ENCODE measurements at regions not wholly inside any gene's neighbourhood (a gene's known extent, or its start where the extent isn't known, plus 50 kb on each side); places are given as distances from the start of the nearest gene placed in this dataset.

- TF ChIP-seq CTCF (conservative IDR thresholded peaks at IDR 0.05; ENCODE audit: low read depth in 2 of 2) (no peak), POLR2AphosphoS5 (IDR thresholded peaks at IDR 0.05; ENCODE audit: low read depth) (no peak), ZNF114 (CRISPR knock-in tag; IDR thresholded peaks at IDR 0.05) (no peak)
- TF ChIP-seq, protein P1, sequence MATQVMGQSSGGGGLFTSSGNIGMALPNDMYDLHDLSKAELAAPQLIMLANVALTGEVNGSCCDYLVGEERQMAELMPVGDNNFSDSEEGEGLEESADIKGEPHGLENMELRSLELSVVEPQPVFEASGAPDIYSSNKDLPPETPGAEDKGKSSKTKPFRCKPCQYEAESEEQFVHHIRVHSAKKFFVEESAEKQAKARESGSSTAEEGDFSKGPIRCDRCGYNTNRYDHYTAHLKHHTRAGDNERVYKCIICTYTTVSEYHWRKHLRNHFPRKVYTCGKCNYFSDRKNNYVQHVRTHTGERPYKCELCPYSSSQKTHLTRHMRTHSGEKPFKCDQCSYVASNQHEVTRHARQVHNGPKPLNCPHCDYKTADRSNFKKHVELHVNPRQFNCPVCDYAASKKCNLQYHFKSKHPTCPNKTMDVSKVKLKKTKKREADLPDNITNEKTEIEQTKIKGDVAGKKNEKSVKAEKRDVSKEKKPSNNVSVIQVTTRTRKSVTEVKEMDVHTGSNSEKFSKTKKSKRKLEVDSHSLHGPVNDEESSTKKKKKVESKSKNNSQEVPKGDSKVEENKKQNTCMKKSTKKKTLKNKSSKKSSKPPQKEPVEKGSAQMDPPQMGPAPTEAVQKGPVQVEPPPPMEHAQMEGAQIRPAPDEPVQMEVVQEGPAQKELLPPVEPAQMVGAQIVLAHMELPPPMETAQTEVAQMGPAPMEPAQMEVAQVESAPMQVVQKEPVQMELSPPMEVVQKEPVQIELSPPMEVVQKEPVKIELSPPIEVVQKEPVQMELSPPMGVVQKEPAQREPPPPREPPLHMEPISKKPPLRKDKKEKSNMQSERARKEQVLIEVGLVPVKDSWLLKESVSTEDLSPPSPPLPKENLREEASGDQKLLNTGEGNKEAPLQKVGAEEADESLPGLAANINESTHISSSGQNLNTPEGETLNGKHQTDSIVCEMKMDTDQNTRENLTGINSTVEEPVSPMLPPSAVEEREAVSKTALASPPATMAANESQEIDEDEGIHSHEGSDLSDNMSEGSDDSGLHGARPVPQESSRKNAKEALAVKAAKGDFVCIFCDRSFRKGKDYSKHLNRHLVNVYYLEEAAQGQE (IDR thresholded peaks at IDR 0.05; ENCODE audit: unreplicated experiment) = no peak
Observed at GRCh38 chr15:81491414-81492096, 117.5 kb upstream of the TMC3 start.

Data from GM23338 (cell line).